Gastrocnemius medialis (tissue), 4 donors: ENCODE measurements at regions not wholly inside any gene's neighbourhood (a gene's known extent, or its start where the extent isn't known, plus 50 kb on each side); places are given as distances from the start of the nearest gene placed in this dataset.
A peak's percentile ranks its signal among the peaks of the same experiment; 100 is the strongest.

Experiments used
- ATAC-seq, 2 donors: fragments of 150-250 bp; one replicate each; pipeline ENCODE4 v1.9.1; 2016
- DNase-seq, 2 donors: peaks; one replicate each; pipeline ENCODE4 v3.0.0-alpha.2; 2019
- H3K27ac ChIP-seq, 4 donors: fragments of 200-600 bp; sonication (generic); 1 replicate in 1 of 4; 2 replicates in 3 of 4; pipeline ENCODE4 v1.5.1; 2016 to 2018; ENCODE audit warnings: mild to moderate bottlenecking in 2 of 4, moderate library complexity in 1 of 4
- H3K27me3 ChIP-seq, 3 donors: fragments of 200-600 bp; sonication (generic) in 2 of 3; 1 replicate in 1 of 3; 2 replicates in 2 of 3; pipeline versions ENCODE4 v1.5.1 to v1.6.0; 2016 to 2019; ENCODE audit warnings: mild to moderate bottlenecking in 1 of 3, moderate library complexity in 1 of 3
- H3K36me3 ChIP-seq, 2 donors: fragments of 200-600 bp; sonication (generic) in 1 of 2; one replicate each; pipeline ENCODE4 v1.5.1; 2017 to 2018
- H3K4me1 ChIP-seq, 2 donors: fragments of 200-600 bp; sonication (generic) in 1 of 2; one replicate each; pipeline ENCODE4 v1.5.1; 2016 to 2017; ENCODE audit warnings: mild to moderate bottlenecking in 2 of 2
- H3K4me3 ChIP-seq, 4 donors: fragments of 200-600 bp; sonication (generic) in 3 of 4; 1 replicate in 1 of 4; 2 replicates in 3 of 4; pipeline ENCODE4 v1.5.1; 2016 to 2019; ENCODE audit warnings: mild to moderate bottlenecking in 2 of 4
- H3K9me3 ChIP-seq, 3 donors: fragments of 200-600 bp; sonication (generic) in 2 of 3; 1 replicate in 1 of 3; 2 replicates in 2 of 3; pipeline ENCODE4 v1.5.1; 2016 to 2019
- POLR2A ChIP-seq, 2 donors: fragments of 450-650 bp; IDR thresholded peaks; one replicate each; pipeline ENCODE4 v1.6.1; 2017; ENCODE audit warnings: antibody characterized with exemption in 2 of 2, mild to moderate bottlenecking in 2 of 2, moderate library complexity in 2 of 2
- in situ Hi-C, 4 donors: fragments of 200-750 bp; cut with MboI; loops; one replicate each; pipeline versions ENCODE4 v1.15.0 to v1.8.0; 2017; ENCODE audit warnings: low sequenced_read_pairs in 4 of 4
- intact Hi-C: fragments of 100-400 bp; cut with DNase I; formaldehyde crosslinking; loops from one replicate; pipeline ENCODE4 v1.15.1; 2023; ENCODE audit warnings: low total_unique reads
- TF ChIP-seq, protein P1 (sequence below), 5 experiments: fragments of 450-650 bp in 3 of 5; fragments of 200-600 bp in 2 of 5; sonication (generic) in 2 of 5; IDR thresholded peaks in 4 of 5; conservative IDR thresholded peaks in 1 of 5; 1 replicate in 4 of 5; 2 replicates in 1 of 5; pipeline ENCODE4 v1.5.1; 2016 to 2019; ENCODE audit warnings: antibody characterized with exemption in 5 of 5, mild to moderate bottlenecking in 3 of 5, moderate library complexity in 3 of 5

DNA sequence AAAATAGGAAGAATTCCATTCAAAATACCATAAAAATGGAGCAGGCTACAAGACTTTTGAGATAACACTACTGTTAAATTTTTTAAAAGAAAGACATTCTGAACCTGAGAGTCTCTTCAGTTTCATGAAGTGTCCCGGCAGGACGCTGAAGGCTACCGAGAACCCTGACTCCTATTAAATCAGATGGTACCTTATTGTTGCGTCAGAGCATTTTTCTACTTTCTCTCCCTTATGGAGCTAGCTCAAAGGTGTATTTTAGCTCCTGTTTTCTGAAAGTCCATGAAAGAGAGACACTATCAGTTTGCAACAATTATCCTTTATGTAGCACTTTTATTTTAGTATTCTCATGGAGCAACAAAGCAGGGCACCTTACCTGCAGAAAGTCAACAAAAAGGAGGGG lies 626.7 kb downstream of the IRS1 start:
- no peak for DNase-seq
- H3K4me1 ChIP-seq, result peaks cover 0 to 6% of the 10 kb centered on the region in 2 donors
- no peak for TF ChIP-seq POLR2A (IDR thresholded peaks at IDR 0.05)
- TF ChIP-seq, protein P1, sequence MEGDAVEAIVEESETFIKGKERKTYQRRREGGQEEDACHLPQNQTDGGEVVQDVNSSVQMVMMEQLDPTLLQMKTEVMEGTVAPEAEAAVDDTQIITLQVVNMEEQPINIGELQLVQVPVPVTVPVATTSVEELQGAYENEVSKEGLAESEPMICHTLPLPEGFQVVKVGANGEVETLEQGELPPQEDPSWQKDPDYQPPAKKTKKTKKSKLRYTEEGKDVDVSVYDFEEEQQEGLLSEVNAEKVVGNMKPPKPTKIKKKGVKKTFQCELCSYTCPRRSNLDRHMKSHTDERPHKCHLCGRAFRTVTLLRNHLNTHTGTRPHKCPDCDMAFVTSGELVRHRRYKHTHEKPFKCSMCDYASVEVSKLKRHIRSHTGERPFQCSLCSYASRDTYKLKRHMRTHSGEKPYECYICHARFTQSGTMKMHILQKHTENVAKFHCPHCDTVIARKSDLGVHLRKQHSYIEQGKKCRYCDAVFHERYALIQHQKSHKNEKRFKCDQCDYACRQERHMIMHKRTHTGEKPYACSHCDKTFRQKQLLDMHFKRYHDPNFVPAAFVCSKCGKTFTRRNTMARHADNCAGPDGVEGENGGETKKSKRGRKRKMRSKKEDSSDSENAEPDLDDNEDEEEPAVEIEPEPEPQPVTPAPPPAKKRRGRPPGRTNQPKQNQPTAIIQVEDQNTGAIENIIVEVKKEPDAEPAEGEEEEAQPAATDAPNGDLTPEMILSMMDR (IDR thresholded peaks at IDR 0.05 in 4 of 5, conservative IDR thresholded peaks at IDR 0.05 in 1 of 5), result no peak
- no peak overlapping the region for H3K4me3 ChIP-seq
- H3K36me3 ChIP-seq, result no peaks in the 10 kb centered on the region
- no peak overlapping the region for H3K27ac ChIP-seq
- no peak for ATAC-seq
- intact Hi-C loops (no loop called here), in situ Hi-C loops (no loop called here)
- no peaks in the 10 kb centered on the region for H3K27me3 ChIP-seq
- H3K9me3 ChIP-seq, result no peaks in the 10 kb centered on the region

DNA sequence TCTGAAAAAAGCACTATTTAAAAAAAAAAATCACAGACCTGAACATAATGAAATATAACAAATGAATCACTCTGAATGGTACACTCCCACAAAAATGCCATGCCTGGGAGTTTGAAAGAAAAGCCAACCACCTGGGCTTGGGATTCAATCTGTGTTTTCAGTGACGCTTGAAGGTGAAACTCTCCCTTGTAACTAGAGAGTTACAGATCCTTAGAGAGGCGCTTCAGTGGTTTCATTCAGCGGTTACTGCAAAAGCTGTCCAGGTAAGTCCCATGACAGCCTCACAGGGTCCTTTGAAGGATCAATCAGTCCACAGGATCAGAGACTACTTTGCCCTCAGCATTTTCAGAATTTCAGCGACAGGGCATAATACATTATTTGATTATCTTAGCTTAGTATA lies 627.3 kb downstream of the IRS1 start:
- Histone ChIP-seq H3K9me3 (no peaks in the 10 kb centered on the region), H3K27me3 (no peaks in the 10 kb centered on the region), H3K4me3 (no peak overlapping the region), H3K27ac (no peak overlapping the region), H3K36me3 (no peaks in the 10 kb centered on the region), H3K4me1 (peaks cover 0 to 6% of the 10 kb centered on the region in 2 donors)
- DNase-seq (no peak), ATAC-seq (no peak)
- in situ Hi-C loops, result no loop called here
- TF ChIP-seq, protein P1 (IDR thresholded peaks at IDR 0.05 in 4 of 5, conservative IDR thresholded peaks at IDR 0.05 in 1 of 5), result no peak
- no peak for TF ChIP-seq POLR2A (IDR thresholded peaks at IDR 0.05)
- intact Hi-C loops, result no loop called here

DNA sequence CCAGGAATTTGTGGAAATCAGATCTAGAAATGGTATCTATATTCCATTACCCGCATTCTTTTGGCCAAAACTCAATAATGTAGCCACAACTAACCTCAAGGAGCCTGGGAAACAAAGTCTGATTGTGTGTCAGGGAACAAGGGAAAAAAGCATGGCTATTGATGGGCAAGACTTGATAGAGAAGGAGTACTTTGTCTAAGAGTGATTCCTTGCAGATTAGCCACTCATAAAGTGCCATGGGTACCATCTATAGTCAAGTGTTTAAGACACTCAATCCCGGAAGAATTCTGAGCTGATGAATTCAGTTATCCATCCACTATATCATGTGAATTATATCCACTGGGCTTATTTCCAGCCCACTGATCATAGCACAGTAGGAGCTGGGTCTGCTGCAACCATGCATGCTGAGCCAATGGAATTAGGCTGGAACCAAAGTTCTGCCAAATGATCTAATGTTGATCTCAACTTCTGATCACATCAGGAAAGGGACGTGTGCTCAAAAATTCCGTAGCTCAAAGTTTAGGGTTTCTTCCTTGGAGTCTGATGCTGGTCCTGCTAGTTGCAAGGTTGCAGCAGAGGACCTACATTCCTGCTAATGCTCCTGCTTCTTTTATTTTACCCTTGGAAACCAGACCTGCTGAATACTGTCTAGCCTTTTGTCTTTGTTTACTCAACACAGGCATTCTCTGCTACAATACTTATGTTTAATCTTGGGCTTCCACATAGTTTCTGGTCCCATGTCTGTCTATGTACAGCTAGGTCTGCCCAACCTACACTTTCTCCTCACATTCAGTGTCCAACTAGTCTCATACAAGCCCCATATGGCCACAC lies 629.7 kb downstream of the IRS1 start:
- Histone ChIP-seq H3K36me3 (no peaks in the 10 kb centered on the region), H3K27ac (no peak overlapping the region), H3K27me3 (no peaks in the 10 kb centered on the region), H3K4me1 (peaks cover 0 to 6% of the 10 kb centered on the region in 2 donors), H3K4me3 (no peak overlapping the region), H3K9me3 (no peaks in the 10 kb centered on the region)
- DNase-seq (no peak), ATAC-seq (no peak)
- in situ Hi-C loops (no loop called here), intact Hi-C loops (no loop called here)
- no peak for TF ChIP-seq POLR2A (IDR thresholded peaks at IDR 0.05)
- TF ChIP-seq, protein P1 (IDR thresholded peaks at IDR 0.05 in 4 of 5, conservative IDR thresholded peaks at IDR 0.05 in 1 of 5), result no peak

DNA sequence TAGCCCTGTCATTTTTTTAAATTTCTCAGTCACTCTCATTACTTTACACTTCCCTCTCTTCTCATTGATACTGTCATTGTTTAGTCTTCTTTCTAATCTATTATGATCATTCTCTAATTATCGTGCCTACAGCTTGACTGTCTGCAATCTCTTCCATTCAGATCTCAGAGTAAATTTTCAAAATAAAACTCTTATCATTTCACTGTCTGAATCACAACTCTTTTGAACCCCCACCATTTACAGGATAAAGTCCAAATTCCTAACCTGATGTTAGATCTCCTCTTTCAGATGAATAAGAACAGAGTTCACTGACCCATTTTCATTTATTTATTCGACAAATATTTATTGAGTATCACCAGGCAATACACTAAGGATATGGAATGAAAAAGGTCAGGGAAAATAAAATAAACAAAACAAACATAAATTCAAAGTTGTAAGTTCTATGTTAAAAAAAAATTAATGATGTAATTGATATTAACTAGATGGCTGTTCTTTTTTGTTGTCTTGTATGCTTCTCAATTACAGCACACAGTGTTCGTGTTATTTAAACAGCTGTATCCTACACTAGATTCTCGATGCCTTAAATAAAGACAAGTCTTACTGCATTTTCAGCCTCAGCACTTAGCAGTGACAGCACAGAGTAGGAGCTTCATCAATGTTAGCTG lies 631.0 kb downstream of the IRS1 start:
- in situ Hi-C loops (no loop called here), intact Hi-C loops (no loop called here)
- Histone ChIP-seq H3K36me3 (no peaks in the 10 kb centered on the region), H3K9me3 (no peaks in the 10 kb centered on the region), H3K27me3 (no peaks in the 10 kb centered on the region), H3K4me3 (no peak overlapping the region), H3K27ac (no peak overlapping the region), H3K4me1 (peaks cover 0 to 6% of the 10 kb centered on the region in 2 donors)
- TF ChIP-seq, protein P1 (IDR thresholded peaks at IDR 0.05 in 4 of 5, conservative IDR thresholded peaks at IDR 0.05 in 1 of 5), result no peak
- no peak for TF ChIP-seq POLR2A (IDR thresholded peaks at IDR 0.05)
- DNase-seq (no peak), ATAC-seq (peak in 1 of 2 donors; percentile 50)
